ENCODE measurements at regions not wholly inside any gene's neighbourhood (a gene's known extent, or its start where the extent isn't known, plus 50 kb on each side); places are given as distances from the start of the nearest gene placed in this dataset.

DNA sequence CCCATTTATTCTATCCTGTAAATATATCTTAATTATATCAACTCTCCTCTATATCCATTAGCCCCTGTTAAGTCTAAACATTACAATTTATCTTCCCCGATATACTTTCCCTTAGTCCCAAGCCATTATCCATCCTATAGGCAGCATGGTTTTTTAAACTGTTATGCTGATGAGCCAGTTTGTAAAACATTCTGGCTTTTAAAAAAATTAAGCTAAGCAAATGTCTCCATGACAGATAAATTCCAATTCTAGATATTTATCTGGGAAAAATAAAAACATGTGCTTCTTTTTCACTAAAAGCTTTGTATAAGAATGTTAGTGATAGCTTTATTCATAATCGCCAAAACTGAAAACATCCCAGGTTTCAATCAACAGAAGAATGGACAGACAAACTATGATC, 183.2 kb upstream of the GNAI1 start:
- H3K4me3 ChIP-seq = no peak overlapping the region
- no peak overlapping the region for H3K27ac Mint-ChIP-seq
- H3K4me2 ChIP-seq = no peak overlapping the region
- no peaks in the 10 kb centered on the region for H3K36me3 Mint-ChIP-seq
- no peaks in the 10 kb centered on the region for H4K20me1 ChIP-seq (ENCODE audit: low read depth)
- no peaks in the 10 kb centered on the region for H3K4me1 ChIP-seq
- H3K4me3 Mint-ChIP-seq = no peak overlapping the region
- no peaks in the 10 kb centered on the region for H3F3A ChIP-seq (ENCODE audit: low read depth)
- TF ChIP-seq, protein P1, sequence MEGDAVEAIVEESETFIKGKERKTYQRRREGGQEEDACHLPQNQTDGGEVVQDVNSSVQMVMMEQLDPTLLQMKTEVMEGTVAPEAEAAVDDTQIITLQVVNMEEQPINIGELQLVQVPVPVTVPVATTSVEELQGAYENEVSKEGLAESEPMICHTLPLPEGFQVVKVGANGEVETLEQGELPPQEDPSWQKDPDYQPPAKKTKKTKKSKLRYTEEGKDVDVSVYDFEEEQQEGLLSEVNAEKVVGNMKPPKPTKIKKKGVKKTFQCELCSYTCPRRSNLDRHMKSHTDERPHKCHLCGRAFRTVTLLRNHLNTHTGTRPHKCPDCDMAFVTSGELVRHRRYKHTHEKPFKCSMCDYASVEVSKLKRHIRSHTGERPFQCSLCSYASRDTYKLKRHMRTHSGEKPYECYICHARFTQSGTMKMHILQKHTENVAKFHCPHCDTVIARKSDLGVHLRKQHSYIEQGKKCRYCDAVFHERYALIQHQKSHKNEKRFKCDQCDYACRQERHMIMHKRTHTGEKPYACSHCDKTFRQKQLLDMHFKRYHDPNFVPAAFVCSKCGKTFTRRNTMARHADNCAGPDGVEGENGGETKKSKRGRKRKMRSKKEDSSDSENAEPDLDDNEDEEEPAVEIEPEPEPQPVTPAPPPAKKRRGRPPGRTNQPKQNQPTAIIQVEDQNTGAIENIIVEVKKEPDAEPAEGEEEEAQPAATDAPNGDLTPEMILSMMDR (IDR thresholded peaks at IDR 0.05) = no peak
- no peak for TF ChIP-seq EZH2phosphoT487 (IDR thresholded peaks at IDR 0.05)
- TF ChIP-seq EZH2 (IDR thresholded peaks at IDR 0.05) = no peak
- DNase-seq (ENCODE audit: low spot score) = no peak
- H3K27me3 ChIP-seq = no peaks in the 10 kb centered on the region
- no peaks in the 10 kb centered on the region for H3K36me3 ChIP-seq
- H3K27me3 Mint-ChIP-seq (ENCODE audit: insufficient read depth, low read depth) = no peaks in the 10 kb centered on the region
- H3K9me3 Mint-ChIP-seq = peaks cover 2% of the 10 kb centered on the region
- no peaks in the 10 kb centered on the region for H3K4me1 Mint-ChIP-seq
- no peaks in the 10 kb centered on the region for H3K9me3 ChIP-seq (ENCODE audit: low read depth)
- no peaks in the 10 kb centered on the region for H3K79me2 ChIP-seq (ENCODE audit: low read depth)
- no peak overlapping the region for H2AFZ ChIP-seq (replicated peaks)
- no peak overlapping the region for H3K9ac ChIP-seq
- no peak overlapping the region for H3K27ac ChIP-seq

DNA sequence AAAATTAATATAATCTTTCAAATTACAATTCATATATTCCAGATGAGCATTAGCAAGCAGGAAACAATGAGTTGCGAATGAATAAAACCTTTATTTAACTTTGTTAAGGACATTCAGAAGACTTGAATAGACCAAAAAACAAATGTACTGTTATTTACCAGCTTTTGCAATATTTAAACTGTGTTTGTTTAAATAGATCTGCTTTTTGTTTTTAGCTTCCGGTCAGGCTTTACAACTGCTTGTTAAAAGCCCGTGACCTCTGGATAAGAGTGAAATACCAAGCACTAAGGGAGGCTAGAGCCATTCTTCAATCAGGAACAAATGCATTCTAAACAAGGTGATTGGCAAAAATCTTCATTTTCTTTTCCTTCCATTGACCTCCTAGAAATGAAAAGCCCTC, 184.9 kb upstream of the GNAI1 start:
- H3K9me3 Mint-ChIP-seq = peaks cover 2% of the 10 kb centered on the region
- TF ChIP-seq, protein P1 (IDR thresholded peaks at IDR 0.05) = no peak
- TF ChIP-seq EZH2phosphoT487 (IDR thresholded peaks at IDR 0.05) (no peak), EZH2 (IDR thresholded peaks at IDR 0.05) (no peak)
- no peak for DNase-seq (ENCODE audit: low spot score)
- no peaks in the 10 kb centered on the region for H4K20me1 ChIP-seq (ENCODE audit: low read depth)
- no peak overlapping the region for H3K4me2 ChIP-seq
- H3K36me3 ChIP-seq = no peaks in the 10 kb centered on the region
- no peak overlapping the region for H2AFZ ChIP-seq (replicated peaks)
- H3K4me1 Mint-ChIP-seq = no peaks in the 10 kb centered on the region
- no peak overlapping the region for H3K4me3 ChIP-seq
- H3K4me1 ChIP-seq = no peaks in the 10 kb centered on the region
- no peak overlapping the region for H3K9ac ChIP-seq
- no peaks in the 10 kb centered on the region for H3K27me3 ChIP-seq
- H3K36me3 Mint-ChIP-seq = no peaks in the 10 kb centered on the region
- no peak overlapping the region for H3K4me3 Mint-ChIP-seq
- H3K9me3 ChIP-seq (ENCODE audit: low read depth) = no peaks in the 10 kb centered on the region
- H3K27me3 Mint-ChIP-seq (ENCODE audit: insufficient read depth, low read depth) = no peaks in the 10 kb centered on the region
- peak overlapping the region; percentile 3 for H3K27ac ChIP-seq
- H3K79me2 ChIP-seq (ENCODE audit: low read depth) = no peaks in the 10 kb centered on the region
- H3F3A ChIP-seq (ENCODE audit: low read depth) = no peaks in the 10 kb centered on the region
- H3K27ac Mint-ChIP-seq = no peak overlapping the region

DNA sequence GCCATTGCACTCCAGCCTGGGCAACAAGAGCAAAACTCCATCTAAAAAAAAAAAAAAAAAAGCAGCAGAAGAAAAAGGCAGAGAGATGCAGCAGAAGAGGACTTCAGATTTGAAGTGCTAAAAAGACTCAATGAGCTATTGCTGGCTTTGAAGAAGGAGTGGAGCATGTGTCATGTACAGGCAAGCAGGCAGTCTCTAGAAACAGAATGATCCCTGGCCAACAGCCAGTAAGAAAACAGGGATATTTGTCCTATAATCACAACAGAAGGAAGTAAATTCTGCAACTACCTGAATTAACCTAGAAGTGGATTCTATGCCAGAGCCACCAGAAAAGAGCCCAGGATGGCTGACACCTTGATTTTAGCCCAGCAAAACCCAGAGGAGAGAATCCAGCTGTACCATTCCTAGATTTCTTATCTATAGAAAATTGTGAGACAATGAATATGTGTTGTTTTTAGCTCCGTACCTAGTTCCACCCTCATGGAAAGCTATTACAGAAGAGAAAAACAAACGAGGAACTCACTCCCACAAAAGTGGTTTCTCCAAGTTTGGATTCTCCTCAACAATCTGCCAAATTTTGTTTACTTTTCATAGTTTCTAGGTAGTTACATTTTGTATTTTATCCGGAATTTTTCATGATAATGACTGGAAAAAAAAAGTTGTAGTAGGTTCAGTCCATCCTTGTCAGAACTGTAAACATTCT, 198.2 kb upstream of the GNAI1 start:
- Histone ChIP-seq H3K4me3 (no peak overlapping the region), H3K79me2 (ENCODE audit: low read depth) (no peaks in the 10 kb centered on the region), H3K9me3 (ENCODE audit: low read depth) (no peaks in the 10 kb centered on the region), H3K9ac (no peak overlapping the region), H3K27ac (no peak overlapping the region), H3F3A (ENCODE audit: low read depth) (no peaks in the 10 kb centered on the region), H3K27me3 (no peaks in the 10 kb centered on the region), H3K4me1 (no peaks in the 10 kb centered on the region), H2AFZ (replicated peaks) (no peak overlapping the region), H3K36me3 (no peaks in the 10 kb centered on the region), H4K20me1 (ENCODE audit: low read depth) (no peaks in the 10 kb centered on the region), H3K4me2 (no peak overlapping the region)
- H3K9me3 Mint-ChIP-seq = no peaks in the 10 kb centered on the region
- DNase-seq (ENCODE audit: low spot score) = no peak
- H3K4me3 Mint-ChIP-seq = no peak overlapping the region
- peaks cover 2% of the 10 kb centered on the region for H3K27me3 Mint-ChIP-seq (ENCODE audit: insufficient read depth, low read depth)
- no peaks in the 10 kb centered on the region for H3K4me1 Mint-ChIP-seq
- H3K36me3 Mint-ChIP-seq = no peaks in the 10 kb centered on the region
- H3K27ac Mint-ChIP-seq = no peak overlapping the region
- TF ChIP-seq, protein P1 (IDR thresholded peaks at IDR 0.05) = no peak
- TF ChIP-seq EZH2 (IDR thresholded peaks at IDR 0.05) (no peak), EZH2phosphoT487 (IDR thresholded peaks at IDR 0.05) (no peak)

All from neural progenitor cell (in vitro differentiated cells).